HL-60 (cell line): ENCODE measurements at regions not wholly inside any gene's neighbourhood (a gene's known extent, or its start where the extent isn't known, plus 50 kb on each side); places are given as distances from the start of the nearest gene placed in this dataset.

Experiments
- DNase-seq, 2 experiments: peaks; one replicate each; pipeline ENCODE4 v3.0.0-alpha.2; 2010 to 2020; ENCODE audit warnings: low read depth in 1 of 2, low spot score in 1 of 2
- H3K27ac ChIP-seq: fragments of 250-450 bp; sonication (Bioruptor Pico); replicated peaks from 2 replicates; pipeline ENCODE4 v1.5.1; 2020; ENCODE audit warnings: mild to moderate bottlenecking, moderate library complexity
- H3K27me3 ChIP-seq: fragments of 250-450 bp; sonication (Bioruptor Pico); 2 replicates; pipeline ENCODE4 v1.5.1; 2021; ENCODE audit warnings: mild to moderate bottlenecking, moderate library complexity; ENCODE audit not compliant: insufficient read depth, poor library complexity, severe bottlenecking
- H3K4me3 ChIP-seq: replicated peaks from 2 replicates; pipeline ENCODE4 v1.5.1; 2011; ENCODE audit warnings: mild to moderate bottlenecking, control low read depth, low read length; ENCODE audit not compliant: insufficient read depth
- GABPA ChIP-seq: IDR thresholded peaks from 2 replicates; pipeline ENCODE4 v1.6.1; 2012; ENCODE audit warnings: low read depth
- POLR2AphosphoS5 ChIP-seq: IDR thresholded peaks from 2 replicates; pipeline ENCODE4 v1.6.1; 2012; ENCODE audit warnings: low read depth
- SPI1 ChIP-seq: IDR thresholded peaks from 2 replicates; pipeline ENCODE4 v1.6.1; 2012; ENCODE audit warnings: low read depth, mild to moderate bottlenecking, borderline replicate concordance
- TF ChIP-seq, protein P1 (sequence below): IDR thresholded peaks from 2 replicates; pipeline ENCODE4 v1.6.1; 2012; ENCODE audit warnings: low read depth; ENCODE audit not compliant: insufficient replicate concordance
- TF ChIP-seq, protein P2 (sequence below): IDR thresholded peaks from one replicate; pipeline ENCODE4 v1.5.1; 2011; ENCODE audit warnings: low read length, control low read depth, inconsistent platforms; ENCODE audit not compliant: insufficient read depth

DNA sequence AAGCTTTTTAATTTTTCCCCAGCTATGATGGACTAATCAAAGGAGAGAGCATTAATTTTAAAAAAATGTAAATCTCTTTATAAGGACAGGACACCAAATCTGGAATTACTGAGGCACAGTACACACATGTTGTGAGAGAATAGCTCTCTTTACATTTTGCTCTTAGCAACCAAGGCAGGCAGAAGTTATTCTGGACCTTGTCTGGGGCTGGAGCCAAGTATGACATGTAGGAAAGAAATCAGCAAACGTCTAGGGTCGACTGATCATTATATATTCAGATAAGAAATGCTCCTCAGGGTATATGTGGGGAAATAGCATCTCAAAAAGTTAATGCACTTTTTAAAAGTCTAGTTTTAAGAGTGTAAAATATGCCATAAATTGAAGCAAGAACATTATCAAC lies 1330.0 kb upstream of the CELF4 start:
- Histone ChIP-seq H3K27me3 (no peaks in the 10 kb centered on the region), H3K4me3 (no peak overlapping the region), H3K27ac (no peak overlapping the region)
- TF ChIP-seq SPI1 (no peak), GABPA (no peak), POLR2AphosphoS5 (no peak)
- TF ChIP-seq, protein P1, sequence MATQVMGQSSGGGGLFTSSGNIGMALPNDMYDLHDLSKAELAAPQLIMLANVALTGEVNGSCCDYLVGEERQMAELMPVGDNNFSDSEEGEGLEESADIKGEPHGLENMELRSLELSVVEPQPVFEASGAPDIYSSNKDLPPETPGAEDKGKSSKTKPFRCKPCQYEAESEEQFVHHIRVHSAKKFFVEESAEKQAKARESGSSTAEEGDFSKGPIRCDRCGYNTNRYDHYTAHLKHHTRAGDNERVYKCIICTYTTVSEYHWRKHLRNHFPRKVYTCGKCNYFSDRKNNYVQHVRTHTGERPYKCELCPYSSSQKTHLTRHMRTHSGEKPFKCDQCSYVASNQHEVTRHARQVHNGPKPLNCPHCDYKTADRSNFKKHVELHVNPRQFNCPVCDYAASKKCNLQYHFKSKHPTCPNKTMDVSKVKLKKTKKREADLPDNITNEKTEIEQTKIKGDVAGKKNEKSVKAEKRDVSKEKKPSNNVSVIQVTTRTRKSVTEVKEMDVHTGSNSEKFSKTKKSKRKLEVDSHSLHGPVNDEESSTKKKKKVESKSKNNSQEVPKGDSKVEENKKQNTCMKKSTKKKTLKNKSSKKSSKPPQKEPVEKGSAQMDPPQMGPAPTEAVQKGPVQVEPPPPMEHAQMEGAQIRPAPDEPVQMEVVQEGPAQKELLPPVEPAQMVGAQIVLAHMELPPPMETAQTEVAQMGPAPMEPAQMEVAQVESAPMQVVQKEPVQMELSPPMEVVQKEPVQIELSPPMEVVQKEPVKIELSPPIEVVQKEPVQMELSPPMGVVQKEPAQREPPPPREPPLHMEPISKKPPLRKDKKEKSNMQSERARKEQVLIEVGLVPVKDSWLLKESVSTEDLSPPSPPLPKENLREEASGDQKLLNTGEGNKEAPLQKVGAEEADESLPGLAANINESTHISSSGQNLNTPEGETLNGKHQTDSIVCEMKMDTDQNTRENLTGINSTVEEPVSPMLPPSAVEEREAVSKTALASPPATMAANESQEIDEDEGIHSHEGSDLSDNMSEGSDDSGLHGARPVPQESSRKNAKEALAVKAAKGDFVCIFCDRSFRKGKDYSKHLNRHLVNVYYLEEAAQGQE, result no peak
- TF ChIP-seq, protein P2, sequence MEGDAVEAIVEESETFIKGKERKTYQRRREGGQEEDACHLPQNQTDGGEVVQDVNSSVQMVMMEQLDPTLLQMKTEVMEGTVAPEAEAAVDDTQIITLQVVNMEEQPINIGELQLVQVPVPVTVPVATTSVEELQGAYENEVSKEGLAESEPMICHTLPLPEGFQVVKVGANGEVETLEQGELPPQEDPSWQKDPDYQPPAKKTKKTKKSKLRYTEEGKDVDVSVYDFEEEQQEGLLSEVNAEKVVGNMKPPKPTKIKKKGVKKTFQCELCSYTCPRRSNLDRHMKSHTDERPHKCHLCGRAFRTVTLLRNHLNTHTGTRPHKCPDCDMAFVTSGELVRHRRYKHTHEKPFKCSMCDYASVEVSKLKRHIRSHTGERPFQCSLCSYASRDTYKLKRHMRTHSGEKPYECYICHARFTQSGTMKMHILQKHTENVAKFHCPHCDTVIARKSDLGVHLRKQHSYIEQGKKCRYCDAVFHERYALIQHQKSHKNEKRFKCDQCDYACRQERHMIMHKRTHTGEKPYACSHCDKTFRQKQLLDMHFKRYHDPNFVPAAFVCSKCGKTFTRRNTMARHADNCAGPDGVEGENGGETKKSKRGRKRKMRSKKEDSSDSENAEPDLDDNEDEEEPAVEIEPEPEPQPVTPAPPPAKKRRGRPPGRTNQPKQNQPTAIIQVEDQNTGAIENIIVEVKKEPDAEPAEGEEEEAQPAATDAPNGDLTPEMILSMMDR, result no peak
- DNase-seq, result no peak

DNA sequence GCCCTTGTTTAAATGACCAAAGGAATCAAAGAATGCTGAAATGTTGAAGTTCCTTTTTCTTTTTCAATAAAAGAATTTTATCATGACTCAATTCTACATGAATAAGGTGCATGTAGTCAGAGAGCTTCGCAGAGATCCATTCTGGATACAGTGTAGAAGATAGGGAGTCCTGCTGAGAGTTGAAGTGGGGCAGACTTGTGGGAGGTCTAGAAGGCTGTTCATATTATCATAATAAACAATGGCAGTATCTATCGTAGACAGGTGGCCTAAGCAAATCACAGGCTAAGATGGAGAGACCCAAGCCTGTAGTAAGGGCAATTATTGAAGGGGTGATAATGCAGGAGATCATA lies 1322.0 kb upstream of the CELF4 start:
- no peak for DNase-seq
- TF ChIP-seq SPI1 (no peak), GABPA (no peak), POLR2AphosphoS5 (no peak)
- TF ChIP-seq, protein P2, result no peak
- TF ChIP-seq, protein P1, result no peak
- H3K27ac ChIP-seq, result no peak overlapping the region
- H3K4me3 ChIP-seq, result no peak overlapping the region
- H3K27me3 ChIP-seq, result no peaks in the 10 kb centered on the region

DNA sequence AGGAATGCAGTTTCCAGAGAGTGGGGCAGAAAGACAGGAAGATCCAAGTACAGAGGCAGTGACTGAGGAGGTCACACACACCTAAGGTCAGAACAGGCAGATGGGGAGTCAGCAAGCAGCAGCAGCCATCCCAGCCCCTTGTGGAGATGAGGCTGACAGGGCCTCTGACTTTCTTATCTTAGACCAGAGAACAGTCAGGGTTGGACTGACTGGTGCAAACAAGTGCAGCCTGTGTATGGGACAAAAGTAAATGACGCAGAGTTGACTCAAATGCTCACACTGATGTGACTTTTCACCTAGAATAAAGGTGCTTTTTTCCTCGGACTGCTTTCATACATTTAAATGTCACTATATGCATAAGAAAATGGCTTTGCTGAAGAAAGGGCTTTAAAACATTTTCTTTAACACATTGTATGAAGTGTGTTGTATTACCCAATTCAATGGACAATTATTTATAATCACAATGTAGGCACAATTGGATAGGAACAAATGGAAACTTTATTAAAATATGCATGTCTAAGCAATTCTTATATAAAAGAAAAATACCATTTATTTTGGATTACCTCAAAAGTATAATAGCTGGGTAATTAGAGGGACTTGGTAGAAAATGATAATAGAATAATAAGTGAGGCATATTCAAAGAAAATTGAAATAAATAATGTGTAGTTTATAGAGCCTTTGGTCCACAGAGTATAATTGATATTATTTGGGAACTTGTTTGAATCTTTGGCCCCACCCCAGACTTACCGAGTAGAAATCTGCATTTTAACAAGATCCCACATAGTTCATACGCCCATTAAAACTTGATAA lies 1321.5 kb upstream of the CELF4 start:
- TF ChIP-seq SPI1 (no peak), GABPA (no peak), POLR2AphosphoS5 (no peak)
- TF ChIP-seq, protein P2, result no peak
- TF ChIP-seq, protein P1, result no peak
- no peaks in the 10 kb centered on the region for H3K27me3 ChIP-seq
- H3K27ac ChIP-seq, result no peak overlapping the region
- DNase-seq, result no peak
- H3K4me3 ChIP-seq, result no peak overlapping the region
